A673 (cell line): ENCODE measurements at regions not wholly inside any gene's neighbourhood (a gene's known extent, or its start where the extent isn't known, plus 50 kb on each side); places are given as distances from the start of the nearest gene placed in this dataset.

ENCODE experiments used
- EZH2 ChIP-seq: fragments of 200-600 bp; sonication (generic); IDR thresholded peaks from 2 replicates; pipeline ENCODE4 v1.6.1; 2017; ENCODE audit warnings: borderline replicate concordance, low read depth, mild to moderate bottlenecking, mixed read lengths, antibody characterized with exemption, low read length; ENCODE audit not compliant: poor library complexity, severe bottlenecking
- TF ChIP-seq, protein P1 (sequence below): fragments of 300-800, 200-600 bp; sonication (generic); conservative IDR thresholded peaks from 2 replicates; pipeline ENCODE4 v1.5.1; 2017; ENCODE audit warnings: low read depth, mild to moderate bottlenecking, antibody characterized with exemption, low read length, moderate library complexity, mixed read lengths

DNA sequence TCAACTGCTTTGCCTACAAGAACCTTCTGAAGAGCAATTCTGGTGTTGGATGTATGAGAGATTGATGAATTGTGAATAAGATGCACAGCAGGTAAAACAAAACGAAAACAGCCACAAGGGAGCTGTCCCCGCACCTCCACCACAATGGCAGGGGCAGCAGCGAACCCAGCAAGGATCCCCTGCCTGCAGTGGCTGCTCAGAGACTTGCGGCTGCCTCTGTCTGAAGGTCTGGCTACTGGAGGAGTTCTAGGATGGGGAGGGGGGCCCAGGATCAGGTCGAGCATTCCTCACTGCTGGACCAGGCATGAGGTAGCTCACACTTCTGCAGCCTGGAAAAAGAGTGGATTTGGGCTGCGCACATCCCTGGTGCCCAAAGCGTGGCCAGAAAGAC is 523.5 kb downstream of the CDH26 start:
- TF ChIP-seq, protein P1, sequence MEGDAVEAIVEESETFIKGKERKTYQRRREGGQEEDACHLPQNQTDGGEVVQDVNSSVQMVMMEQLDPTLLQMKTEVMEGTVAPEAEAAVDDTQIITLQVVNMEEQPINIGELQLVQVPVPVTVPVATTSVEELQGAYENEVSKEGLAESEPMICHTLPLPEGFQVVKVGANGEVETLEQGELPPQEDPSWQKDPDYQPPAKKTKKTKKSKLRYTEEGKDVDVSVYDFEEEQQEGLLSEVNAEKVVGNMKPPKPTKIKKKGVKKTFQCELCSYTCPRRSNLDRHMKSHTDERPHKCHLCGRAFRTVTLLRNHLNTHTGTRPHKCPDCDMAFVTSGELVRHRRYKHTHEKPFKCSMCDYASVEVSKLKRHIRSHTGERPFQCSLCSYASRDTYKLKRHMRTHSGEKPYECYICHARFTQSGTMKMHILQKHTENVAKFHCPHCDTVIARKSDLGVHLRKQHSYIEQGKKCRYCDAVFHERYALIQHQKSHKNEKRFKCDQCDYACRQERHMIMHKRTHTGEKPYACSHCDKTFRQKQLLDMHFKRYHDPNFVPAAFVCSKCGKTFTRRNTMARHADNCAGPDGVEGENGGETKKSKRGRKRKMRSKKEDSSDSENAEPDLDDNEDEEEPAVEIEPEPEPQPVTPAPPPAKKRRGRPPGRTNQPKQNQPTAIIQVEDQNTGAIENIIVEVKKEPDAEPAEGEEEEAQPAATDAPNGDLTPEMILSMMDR: no peak
- TF ChIP-seq EZH2: no peak
